ENCODE measurements at regions not wholly inside any gene's neighbourhood (a gene's known extent, or its start where the extent isn't known, plus 50 kb on each side); places are given as distances from the start of the nearest gene placed in this dataset.

DNA sequence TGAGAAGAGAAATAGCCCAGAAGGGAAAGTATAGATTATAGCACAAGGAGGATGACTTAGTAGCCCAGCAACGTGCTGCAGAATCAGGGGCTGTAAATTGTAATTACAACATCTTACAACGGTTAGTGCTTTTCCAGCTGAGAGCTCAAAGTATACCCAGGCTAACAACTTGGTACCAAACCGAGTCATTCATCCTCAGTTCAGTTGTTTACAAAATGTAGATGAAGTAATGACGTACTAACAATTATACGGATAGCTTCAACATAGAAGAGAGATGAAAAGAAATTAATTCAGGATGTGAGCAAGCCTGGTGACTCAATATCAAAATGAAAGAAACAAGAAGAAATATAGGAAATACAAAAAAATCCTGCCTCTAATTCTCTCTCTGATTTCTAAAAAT, 99.2 kb downstream of the DYNAP start:
- POLR2A ChIA-PET (ENCODE audit: unreplicated experiment), result interaction anchor here (0.5 kb wide), 1 partner anchor 162 kb away, joined by 3 read pairs; no protein-coding TSS in a partner anchor
- dilution Hi-C loops (cut with HindIII; ENCODE audit: low sequenced_read_pairs, unreplicated experiment) (no loop called here), in situ Hi-C loops (cut with MboI; ENCODE audit: low sequenced_read_pairs) (loop anchor here (25.0 kb wide), 1 partner anchor 522 kb away; no protein-coding TSS in a partner anchor), intact Hi-C loops (cut with micrococcal nuclease) (loop anchor here (5.0 kb wide), 1 partner anchor 87 kb away; no protein-coding TSS in a partner anchor)
- Histone ChIP-seq H4K5ac (ENCODE audit: low read depth, low read length) (0 out of 2 replicates have a peak overlapping the region, but pooled peaks have one; percentile 20), H2BK15ac (ENCODE audit: low read depth, low read length) (no peak overlapping the region), H3K4ac (ENCODE audit: low read depth, low read length) (no peak overlapping the region), H3K9me3 (ENCODE audit: control insufficient read depth, insufficient read depth, low read length) (no peaks in the 10 kb centered on the region), H4K8ac (ENCODE audit: low read depth in 2 of 2, low read length in 2 of 2) (no peak overlapping the region), H3K4me1 (ENCODE audit: control insufficient read depth, insufficient read depth, low read length) (no peaks in the 10 kb centered on the region), H3K4me3 (ENCODE audit: insufficient read depth, low read depth, low read length) (peak overlapping the region; percentile 23; the same call in 1 of the 2 replicates), H2AK5ac (ENCODE audit: low read depth, low read length) (no peak overlapping the region), H4K20me1 (ENCODE audit: insufficient read depth, low read length) (no peaks in the 10 kb centered on the region), H3K27ac (ENCODE audit: insufficient read depth, low read length) (no peak overlapping the region), H3K23ac (ENCODE audit: low read depth, low read length) (no peak overlapping the region), H3K27me3 (ENCODE audit: control insufficient read depth, insufficient read depth, low read length) (no peaks in the 10 kb centered on the region), H3K9ac (ENCODE audit: low read depth, low read length) (no peak overlapping the region), H2BK20ac (ENCODE audit: low read depth, low read length) (peak overlapping the region; percentile 13; the same call in 1 of the 2 replicates), H3K4me2 (ENCODE audit: low read depth, low read length) (peak overlapping the region; percentile 76), H2BK5ac (ENCODE audit: low read depth, low read length, poor library complexity, severe bottlenecking) (peak overlapping the region; percentile 41), H2AK9ac (replicated peaks; ENCODE audit: low read depth, low read length, poor library complexity) (no peak overlapping the region), H2AFZ (replicated peaks; ENCODE audit: low read length, poor library complexity) (no peak overlapping the region), H3K18ac (ENCODE audit: low read depth, low read length) (no peak overlapping the region), H3K14ac (replicated peaks; ENCODE audit: low read depth, low read length) (0 out of 2 replicates have a peak overlapping the region, but pooled peaks have one; percentile 5), H4K91ac (ENCODE audit: insufficient read depth, low read depth, low read length) (no peak overlapping the region), H2BK120ac (ENCODE audit: low read depth, low read length) (no peak overlapping the region), H3K56ac (ENCODE audit: extremely low read depth, insufficient read depth, low read length) (no peak overlapping the region), H3K79me1 (ENCODE audit: low read depth in 1 of 2, low read length in 2 of 2) (no peaks in the 10 kb centered on the region), H3K9me1 (ENCODE audit: insufficient read depth, low read length) (no peaks in the 10 kb centered on the region), H3K36me3 (ENCODE audit: control insufficient read depth, insufficient read depth, low read length) (no peaks in the 10 kb centered on the region)
- TF ChIP-seq CEBPB (IDR thresholded peaks at IDR 0.05; ENCODE audit: low read depth, low read length), result no peak
- no peak for TF ChIP-seq RFX5 (IDR thresholded peaks at IDR 0.05; ENCODE audit: low read depth, low read length)
- no peak for TF ChIP-seq CHD1 (IDR thresholded peaks at IDR 0.05; ENCODE audit: low read depth, low read length)
- TF ChIP-seq MXI1 (IDR thresholded peaks at IDR 0.05; ENCODE audit: borderline replicate concordance, low read depth, low read length), result no peak
- TF ChIP-seq BHLHE40 (IDR thresholded peaks at IDR 0.05; ENCODE audit: low read depth, low read length), result no peak
- TF ChIP-seq RAD21 (IDR thresholded peaks at IDR 0.05; ENCODE audit: low read length), result no peak
- TF ChIP-seq NFE2L2 (IDR thresholded peaks at IDR 0.05; ENCODE audit: low read depth, low read length), result no peak
- no peak for TF ChIP-seq FOS (IDR thresholded peaks at IDR 0.05; ENCODE audit: low read depth, low read length)
- no peak for TF ChIP-seq POLR2A (IDR thresholded peaks at IDR 0.05; ENCODE audit: low read depth, low read length)
- TF ChIP-seq MAZ (IDR thresholded peaks at IDR 0.05; ENCODE audit: borderline replicate concordance, low read depth, low read length), result no peak
- TF ChIP-seq RCOR1 (IDR thresholded peaks at IDR 0.05; ENCODE audit: insufficient replicate concordance, low read length), result no peak
- CTCF ChIA-PET, result interaction anchor here (3.2 kb wide), 1 partner anchor 11 kb away, joined by 11 read pairs; no protein-coding TSS in a partner anchor
- peak; percentile 62; the same call in 1 of the 2 replicates for ATAC-seq (ENCODE audit: low read depth)
- no CpG with 5 or more reads among the region's 5 CpGs for WGBS, 2 experiments (ENCODE audit: extremely low coverage in 2 of 2, insufficient read length in 1 of 2)
- peak; percentile 73 for DNase-seq
- BruUV-seq (replicated peaks), result no TSS peak
